OCI-LY7 (cell line): ENCODE measurements at regions not wholly inside any gene's neighbourhood (a gene's known extent, or its start where the extent isn't known, plus 50 kb on each side); places are given as distances from the start of the nearest gene placed in this dataset.

ENCODE experiments used
- CTCF ChIP-seq: fragments of 200-600 bp; sonication (generic); conservative IDR thresholded peaks from 2 replicates; pipeline ENCODE4 v1.5.1; 2014; ENCODE audit warnings: mild to moderate bottlenecking, antibody characterized with exemption, low read length, moderate library complexity, mixed read lengths
- EZH2phosphoT487 ChIP-seq: fragments of 200-600 bp; sonication (generic); IDR thresholded peaks from 2 replicates; pipeline ENCODE4 v1.6.1; 2018; ENCODE audit warnings: low read depth, borderline replicate concordance, mild to moderate bottlenecking, mixed run types, antibody characterized with exemption, low read length, moderate library complexity, mixed read lengths

DNA sequence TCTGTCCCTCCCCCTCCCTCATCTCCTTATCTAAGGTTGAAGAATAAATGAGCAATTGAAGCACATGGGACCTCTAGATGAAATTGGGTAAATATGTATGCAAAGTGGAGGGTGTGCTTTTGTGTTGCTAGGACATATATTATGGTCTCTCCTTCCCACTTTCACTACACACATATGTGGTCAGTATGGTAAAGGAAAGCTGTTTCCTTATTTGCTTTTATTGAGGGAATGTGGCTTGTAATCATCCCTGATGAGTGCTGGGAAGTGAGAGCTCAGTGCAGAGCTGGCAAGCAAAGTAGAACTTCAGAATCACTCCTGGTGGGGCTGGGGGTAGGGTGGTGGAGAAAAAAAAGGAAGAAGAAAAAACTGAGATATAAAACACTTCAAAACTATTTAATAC is 189.9 kb upstream of the ATP5MC3 start:
- TF ChIP-seq CTCF (no peak), EZH2phosphoT487 (no peak)
